SK-N-SH (cell line): ENCODE measurements at regions not wholly inside any gene's neighbourhood (a gene's known extent, or its start where the extent isn't known, plus 50 kb on each side); places are given as distances from the start of the nearest gene placed in this dataset.

Source experiments
- CTCF ChIA-PET: fragments of 300-600, 350-600 bp; formaldehyde crosslinking; extraction: SDS; loops from one replicate; lab custom pipeline; 2021; lab: Yijun Ruan, JAX
- POLR2A ChIA-PET: fragments of 350-600 bp; sonication (Branson Sonifier 250); formaldehyde crosslinking; extraction: SDS; loops from one replicate; lab custom pipeline; 2020; ENCODE audit warnings: antibody characterized with exemption, inconsistent platforms; lab: Yijun Ruan, JAX
- DNase-seq: peaks from one replicate; pipeline ENCODE4 v3.0.0; 2012
- H2AFZ ChIP-seq: fragments of 200-600 bp; sonication (generic); 2 replicates; pipeline ENCODE4 v1.8.1; 2016; ENCODE audit warnings: antibody characterized with exemption, mild to moderate bottlenecking, low read depth
- H3F3A ChIP-seq: fragments of 200-600 bp; sonication (generic); replicated peaks from 2 replicates; pipeline ENCODE3; 2016; ENCODE audit warnings: antibody characterized with exemption, mild to moderate bottlenecking; ENCODE audit not compliant: insufficient read depth
- H3K27ac ChIP-seq, 2 experiments: fragments of 200-500 bp in 1 of 2; fragments of 200-600 bp in 1 of 2; sonication (Bioruptor generic) in 1 of 2; sonication (generic), shearing (Covaris generic) in 1 of 2; 2 replicates each; pipeline versions ENCODE4 v1.5.1 to v1.6.1; 2014 to 2016; ENCODE audit warnings: low read depth in 2 of 2, inconsistent platforms in 1 of 2, low read length in 1 of 2, mild to moderate bottlenecking in 1 of 2, mixed read lengths in 1 of 2
- H3K27me3 ChIP-seq: fragments of 200-600 bp; sonication (generic), shearing (Covaris generic); 2 replicates; pipeline ENCODE4 v1.6.1; 2016; ENCODE audit warnings: mixed run types; ENCODE audit not compliant: insufficient read depth
- H3K36me3 ChIP-seq, 2 experiments: fragments of 200-500 bp in 1 of 2; fragments of 200-600 bp in 1 of 2; sonication (Bioruptor generic) in 1 of 2; sonication (generic) in 1 of 2; replicated peaks in 1 of 2; 2 replicates each; pipeline versions ENCODE3 to v1.5.1; 2014 to 2016; ENCODE audit warnings: low read length in 1 of 2, mild to moderate bottlenecking in 1 of 2; ENCODE audit not compliant: insufficient read depth in 2 of 2, control insufficient read depth in 1 of 2
- H3K4me1 ChIP-seq, 2 experiments: fragments of 200-500 bp in 1 of 2; fragments of 200-600 bp in 1 of 2; sonication (Bioruptor generic) in 1 of 2; sonication (generic), shearing (Covaris generic) in 1 of 2; 2 replicates each; pipeline versions ENCODE4 v1.5.1 to v1.6.1; 2014 to 2016; ENCODE audit warnings: low read depth in 1 of 2, low read length in 1 of 2, mixed run types in 1 of 2; ENCODE audit not compliant: insufficient read depth in 2 of 2, control insufficient read depth in 1 of 2
- H3K4me2 ChIP-seq: fragments of 200-600 bp; sonication (generic), shearing (Covaris generic); 2 replicates; pipeline ENCODE4 v1.6.1; 2017; ENCODE audit warnings: mixed run types
- H3K4me3 ChIP-seq, 2 experiments: fragments of 200-500 bp in 1 of 2; fragments of 200-600 bp in 1 of 2; sonication (Bioruptor generic) in 1 of 2; sonication (generic), shearing (Covaris generic) in 1 of 2; 2 replicates each; pipeline versions ENCODE4 v1.5.1 to v1.8.1; 2014 to 2016; ENCODE audit warnings: low read depth in 2 of 2, inconsistent platforms in 1 of 2, low read length in 1 of 2, mild to moderate bottlenecking in 1 of 2, mixed read lengths in 1 of 2, moderate library complexity in 1 of 2
- H3K79me2 ChIP-seq: fragments of 200-600 bp; sonication (generic); 2 replicates; pipeline ENCODE4 v1.8.1; 2017; ENCODE audit warnings: mild to moderate bottlenecking; ENCODE audit not compliant: insufficient read depth
- H3K9ac ChIP-seq: fragments of 200-600 bp; sonication (generic); 2 replicates; pipeline ENCODE4 v1.6.1; 2017; ENCODE audit warnings: mixed run types
- H3K9me2 ChIP-seq: fragments of 200-600 bp; sonication (generic); 2 replicates; pipeline ENCODE4 v1.6.1; 2017; ENCODE audit warnings: mixed run types
- H3K9me3 ChIP-seq: fragments of 200-600 bp; sonication (generic); 2 replicates; pipeline ENCODE4 v1.6.1; 2017; ENCODE audit warnings: mixed run types, mild to moderate bottlenecking, moderate library complexity
- H4K20me1 ChIP-seq: fragments of 200-600 bp; sonication (generic); 2 replicates; pipeline ENCODE4 v1.6.1; 2017; ENCODE audit warnings: mild to moderate bottlenecking, mixed run types; ENCODE audit not compliant: insufficient read depth
- ELF1 ChIP-seq: IDR thresholded peaks from 2 replicates; pipeline ENCODE4 v1.4.0; 2012
- EZH2phosphoT487 ChIP-seq: fragments of 200-600 bp; sonication (generic); IDR thresholded peaks from 2 replicates; pipeline ENCODE4 v1.6.1; 2017; ENCODE audit warnings: low read depth, mixed run types, mild to moderate bottlenecking, antibody characterized with exemption, moderate library complexity, borderline replicate concordance
- GATA2 ChIP-seq: sonication (generic); formaldehyde crosslinking; IDR thresholded peaks from 2 replicates; pipeline ENCODE4 v1.5.0; 2020; ENCODE audit warnings: mild to moderate bottlenecking, missing genetic modification reagents
- NFIC ChIP-seq: IDR thresholded peaks from 2 replicates; pipeline ENCODE4 v1.4.0; 2012; ENCODE audit warnings: borderline replicate concordance
- NRF1 ChIP-seq: IDR thresholded peaks from 2 replicates; pipeline ENCODE4 v1.6.1; 2012; ENCODE audit warnings: low read depth, mild to moderate bottlenecking, low read length
- POLR2AphosphoS5 ChIP-seq: IDR thresholded peaks from 2 replicates; pipeline ENCODE4 v1.6.1; 2012; ENCODE audit warnings: low read depth, low read length
- RCOR1 ChIP-seq: fragments of 150-350 bp; IDR thresholded peaks from 2 replicates; pipeline ENCODE4 v1.6.1; 2017; ENCODE audit warnings: antibody characterized with exemption, low read length
- RFX5 ChIP-seq: IDR thresholded peaks from 2 replicates; pipeline ENCODE4 v1.6.1; 2012; ENCODE audit warnings: mild to moderate bottlenecking, improper control_type of control experiment, low read length
- RXRA ChIP-seq: IDR thresholded peaks from 2 replicates; pipeline ENCODE4 v1.4.0; 2012; ENCODE audit warnings: low read depth, mild to moderate bottlenecking, borderline replicate concordance
- SIN3A ChIP-seq: IDR thresholded peaks from 2 replicates; pipeline ENCODE4 v1.6.1; 2012; ENCODE audit warnings: low read depth, mild to moderate bottlenecking, low read length, moderate library complexity, borderline replicate concordance
- SMC3 ChIP-seq: IDR thresholded peaks from 2 replicates; pipeline ENCODE4 v1.6.1; 2012; ENCODE audit warnings: low read depth, low read length, improper control_type of control experiment
- TAF1 ChIP-seq: IDR thresholded peaks from 2 replicates; pipeline ENCODE4 v1.6.1; 2012; ENCODE audit warnings: low read depth, mild to moderate bottlenecking, low read length, moderate library complexity, borderline replicate concordance
- TCF12 ChIP-seq: IDR thresholded peaks from 2 replicates; pipeline ENCODE4 v1.4.0; 2012
- WGBS: methylation state at CpG from one replicate; pipeline ENCODE4 v1.1.6; 2017; ENCODE audit warnings: low lambda C conversion rate; 5-methylcytosine and 5-hydroxymethylcytosine counted together
- TF ChIP-seq, protein P1 (sequence below): IDR thresholded peaks from 2 replicates; pipeline ENCODE4 v1.4.0; 2012; ENCODE audit warnings: low read depth, borderline replicate concordance
- TF ChIP-seq, protein P2 (sequence below): IDR thresholded peaks from 2 replicates; pipeline ENCODE4 v1.6.1; 2012; ENCODE audit warnings: mild to moderate bottlenecking, low read depth, low read length, moderate library complexity
- TF ChIP-seq, protein P3 (sequence below): fragments of 200-600 bp; sonication (generic); IDR thresholded peaks from 2 replicates; pipeline ENCODE4 v1.6.1; 2017; ENCODE audit warnings: antibody characterized with exemption, mild to moderate bottlenecking, moderate library complexity
- TF ChIP-seq, protein P4 (sequence below): IDR thresholded peaks from 2 replicates; pipeline ENCODE4 v1.4.0; 2012; ENCODE audit warnings: low read depth
- TF ChIP-seq, protein P5 (sequence below): fragments of 150-350 bp; IDR thresholded peaks from 2 replicates; pipeline ENCODE4 v1.6.1; 2016; ENCODE audit warnings: mild to moderate bottlenecking, low read depth, low read length
- TF ChIP-seq, protein P6 (sequence below): fragments of 150-350 bp; IDR thresholded peaks from 2 replicates; pipeline ENCODE4 v1.6.1; 2017; ENCODE audit warnings: antibody characterized with exemption, low read length, low read depth, borderline replicate concordance

DNA sequence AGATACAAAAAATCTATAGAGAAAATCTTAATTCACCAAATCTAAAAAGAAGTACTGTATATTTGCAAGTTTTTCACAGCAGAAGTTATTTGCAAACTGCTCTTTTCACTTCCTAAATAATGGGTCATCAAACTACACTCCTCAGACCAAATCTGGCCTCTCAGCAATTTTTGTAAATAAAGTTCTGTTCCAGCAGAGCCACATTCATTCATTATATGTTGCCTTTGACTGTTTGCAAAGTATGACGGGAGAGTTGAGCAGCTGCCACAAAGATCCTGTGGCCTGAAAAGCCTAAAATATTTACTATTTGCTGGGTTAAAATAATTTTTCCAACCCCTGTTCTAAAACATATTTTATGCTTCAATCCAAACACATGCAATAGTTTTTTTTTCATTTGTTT is 1222.3 kb upstream of the SEL1L start:
- Histone ChIP-seq H3K9me3 (no peaks in the 10 kb centered on the region), H3F3A (no peaks in the 10 kb centered on the region), H3K27me3 (no peaks in the 10 kb centered on the region), H3K9ac (no peak overlapping the region), H3K4me2 (no peak overlapping the region), H3K4me3 (no peak overlapping the region), H2AFZ (no peak overlapping the region), H3K4me1 (no peaks in the 10 kb centered on the region), H3K79me2 (no peaks in the 10 kb centered on the region), H4K20me1 (no peaks in the 10 kb centered on the region), H3K36me3 (no peaks in the 10 kb centered on the region), H3K9me2 (no peaks in the 10 kb centered on the region), H3K27ac (no peak overlapping the region)
- no peak for DNase-seq
- 93% methylated on average over 1 of the region's 1 CpG for WGBS
- TF ChIP-seq SIN3A (no peak), TAF1 (no peak), TCF12 (no peak), SMC3 (no peak), RXRA (no peak), GATA2 (CRISPR knock-in tag) (no peak), NFIC (no peak), ELF1 (no peak), RCOR1 (no peak)
- TF ChIP-seq, protein P1, sequence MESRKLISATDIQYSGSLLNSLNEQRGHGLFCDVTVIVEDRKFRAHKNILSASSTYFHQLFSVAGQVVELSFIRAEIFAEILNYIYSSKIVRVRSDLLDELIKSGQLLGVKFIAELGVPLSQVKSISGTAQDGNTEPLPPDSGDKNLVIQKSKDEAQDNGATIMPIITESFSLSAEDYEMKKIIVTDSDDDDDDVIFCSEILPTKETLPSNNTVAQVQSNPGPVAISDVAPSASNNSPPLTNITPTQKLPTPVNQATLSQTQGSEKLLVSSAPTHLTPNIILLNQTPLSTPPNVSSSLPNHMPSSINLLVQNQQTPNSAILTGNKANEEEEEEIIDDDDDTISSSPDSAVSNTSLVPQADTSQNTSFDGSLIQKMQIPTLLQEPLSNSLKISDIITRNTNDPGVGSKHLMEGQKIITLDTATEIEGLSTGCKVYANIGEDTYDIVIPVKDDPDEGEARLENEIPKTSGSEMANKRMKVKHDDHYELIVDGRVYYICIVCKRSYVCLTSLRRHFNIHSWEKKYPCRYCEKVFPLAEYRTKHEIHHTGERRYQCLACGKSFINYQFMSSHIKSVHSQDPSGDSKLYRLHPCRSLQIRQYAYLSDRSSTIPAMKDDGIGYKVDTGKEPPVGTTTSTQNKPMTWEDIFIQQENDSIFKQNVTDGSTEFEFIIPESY, result no peak
- TF ChIP-seq, protein P2, sequence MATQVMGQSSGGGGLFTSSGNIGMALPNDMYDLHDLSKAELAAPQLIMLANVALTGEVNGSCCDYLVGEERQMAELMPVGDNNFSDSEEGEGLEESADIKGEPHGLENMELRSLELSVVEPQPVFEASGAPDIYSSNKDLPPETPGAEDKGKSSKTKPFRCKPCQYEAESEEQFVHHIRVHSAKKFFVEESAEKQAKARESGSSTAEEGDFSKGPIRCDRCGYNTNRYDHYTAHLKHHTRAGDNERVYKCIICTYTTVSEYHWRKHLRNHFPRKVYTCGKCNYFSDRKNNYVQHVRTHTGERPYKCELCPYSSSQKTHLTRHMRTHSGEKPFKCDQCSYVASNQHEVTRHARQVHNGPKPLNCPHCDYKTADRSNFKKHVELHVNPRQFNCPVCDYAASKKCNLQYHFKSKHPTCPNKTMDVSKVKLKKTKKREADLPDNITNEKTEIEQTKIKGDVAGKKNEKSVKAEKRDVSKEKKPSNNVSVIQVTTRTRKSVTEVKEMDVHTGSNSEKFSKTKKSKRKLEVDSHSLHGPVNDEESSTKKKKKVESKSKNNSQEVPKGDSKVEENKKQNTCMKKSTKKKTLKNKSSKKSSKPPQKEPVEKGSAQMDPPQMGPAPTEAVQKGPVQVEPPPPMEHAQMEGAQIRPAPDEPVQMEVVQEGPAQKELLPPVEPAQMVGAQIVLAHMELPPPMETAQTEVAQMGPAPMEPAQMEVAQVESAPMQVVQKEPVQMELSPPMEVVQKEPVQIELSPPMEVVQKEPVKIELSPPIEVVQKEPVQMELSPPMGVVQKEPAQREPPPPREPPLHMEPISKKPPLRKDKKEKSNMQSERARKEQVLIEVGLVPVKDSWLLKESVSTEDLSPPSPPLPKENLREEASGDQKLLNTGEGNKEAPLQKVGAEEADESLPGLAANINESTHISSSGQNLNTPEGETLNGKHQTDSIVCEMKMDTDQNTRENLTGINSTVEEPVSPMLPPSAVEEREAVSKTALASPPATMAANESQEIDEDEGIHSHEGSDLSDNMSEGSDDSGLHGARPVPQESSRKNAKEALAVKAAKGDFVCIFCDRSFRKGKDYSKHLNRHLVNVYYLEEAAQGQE, result no peak
- ChIA-PET POLR2A (no interaction called here), CTCF (no interaction called here)

DNA sequence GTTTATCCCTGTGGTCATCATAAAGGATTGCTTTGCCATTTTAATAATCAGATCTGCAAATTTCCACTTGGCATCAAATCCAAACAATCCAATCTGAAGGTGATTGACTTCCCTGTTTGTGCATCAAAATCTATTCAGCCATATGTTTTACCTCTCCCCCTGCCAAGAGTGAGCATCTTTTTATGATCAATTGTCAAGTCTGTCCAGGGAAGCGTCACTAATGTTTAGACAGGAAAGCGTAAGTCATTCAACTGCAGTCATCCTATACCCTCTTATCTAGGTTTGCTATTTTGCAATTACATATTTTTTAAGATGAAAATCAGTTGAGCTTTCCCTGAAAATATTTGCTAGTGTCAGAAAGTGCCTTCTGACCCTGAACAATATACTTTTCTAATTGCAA is 1224.1 kb upstream of the SEL1L start:
- Histone ChIP-seq H3K4me2 (no peak overlapping the region), H3K4me1 (no peaks in the 10 kb centered on the region), H3K79me2 (no peaks in the 10 kb centered on the region), H2AFZ (no peak overlapping the region), H3K27ac (no peak overlapping the region), H3K27me3 (no peaks in the 10 kb centered on the region), H3K9me3 (no peaks in the 10 kb centered on the region), H3K9me2 (no peaks in the 10 kb centered on the region), H3K4me3 (no peak overlapping the region), H3K36me3 (no peaks in the 10 kb centered on the region), H3F3A (no peaks in the 10 kb centered on the region), H3K9ac (no peak overlapping the region), H4K20me1 (no peaks in the 10 kb centered on the region)
- CTCF ChIA-PET, result no interaction called here
- POLR2A ChIA-PET, result no interaction called here
- no peak for DNase-seq
- WGBS, result 0% methylated on average over 2 of the region's 2 CpGs
- TF ChIP-seq, protein P3, sequence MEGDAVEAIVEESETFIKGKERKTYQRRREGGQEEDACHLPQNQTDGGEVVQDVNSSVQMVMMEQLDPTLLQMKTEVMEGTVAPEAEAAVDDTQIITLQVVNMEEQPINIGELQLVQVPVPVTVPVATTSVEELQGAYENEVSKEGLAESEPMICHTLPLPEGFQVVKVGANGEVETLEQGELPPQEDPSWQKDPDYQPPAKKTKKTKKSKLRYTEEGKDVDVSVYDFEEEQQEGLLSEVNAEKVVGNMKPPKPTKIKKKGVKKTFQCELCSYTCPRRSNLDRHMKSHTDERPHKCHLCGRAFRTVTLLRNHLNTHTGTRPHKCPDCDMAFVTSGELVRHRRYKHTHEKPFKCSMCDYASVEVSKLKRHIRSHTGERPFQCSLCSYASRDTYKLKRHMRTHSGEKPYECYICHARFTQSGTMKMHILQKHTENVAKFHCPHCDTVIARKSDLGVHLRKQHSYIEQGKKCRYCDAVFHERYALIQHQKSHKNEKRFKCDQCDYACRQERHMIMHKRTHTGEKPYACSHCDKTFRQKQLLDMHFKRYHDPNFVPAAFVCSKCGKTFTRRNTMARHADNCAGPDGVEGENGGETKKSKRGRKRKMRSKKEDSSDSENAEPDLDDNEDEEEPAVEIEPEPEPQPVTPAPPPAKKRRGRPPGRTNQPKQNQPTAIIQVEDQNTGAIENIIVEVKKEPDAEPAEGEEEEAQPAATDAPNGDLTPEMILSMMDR, result no peak
- TF ChIP-seq, protein P4, sequence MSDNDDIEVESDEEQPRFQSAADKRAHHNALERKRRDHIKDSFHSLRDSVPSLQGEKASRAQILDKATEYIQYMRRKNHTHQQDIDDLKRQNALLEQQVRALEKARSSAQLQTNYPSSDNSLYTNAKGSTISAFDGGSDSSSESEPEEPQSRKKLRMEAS, result no peak
- no peak for TF ChIP-seq TAF1
- no peak for TF ChIP-seq SIN3A
- TF ChIP-seq, protein P5, sequence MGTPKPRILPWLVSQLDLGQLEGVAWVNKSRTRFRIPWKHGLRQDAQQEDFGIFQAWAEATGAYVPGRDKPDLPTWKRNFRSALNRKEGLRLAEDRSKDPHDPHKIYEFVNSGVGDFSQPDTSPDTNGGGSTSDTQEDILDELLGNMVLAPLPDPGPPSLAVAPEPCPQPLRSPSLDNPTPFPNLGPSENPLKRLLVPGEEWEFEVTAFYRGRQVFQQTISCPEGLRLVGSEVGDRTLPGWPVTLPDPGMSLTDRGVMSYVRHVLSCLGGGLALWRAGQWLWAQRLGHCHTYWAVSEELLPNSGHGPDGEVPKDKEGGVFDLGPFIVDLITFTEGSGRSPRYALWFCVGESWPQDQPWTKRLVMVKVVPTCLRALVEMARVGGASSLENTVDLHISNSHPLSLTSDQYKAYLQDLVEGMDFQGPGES, result no peak
- TF ChIP-seq RXRA, result no peak
- no peak for TF ChIP-seq ELF1
- TF ChIP-seq RFX5, result no peak
- TF ChIP-seq POLR2AphosphoS5, result no peak
- TF ChIP-seq, protein P6, sequence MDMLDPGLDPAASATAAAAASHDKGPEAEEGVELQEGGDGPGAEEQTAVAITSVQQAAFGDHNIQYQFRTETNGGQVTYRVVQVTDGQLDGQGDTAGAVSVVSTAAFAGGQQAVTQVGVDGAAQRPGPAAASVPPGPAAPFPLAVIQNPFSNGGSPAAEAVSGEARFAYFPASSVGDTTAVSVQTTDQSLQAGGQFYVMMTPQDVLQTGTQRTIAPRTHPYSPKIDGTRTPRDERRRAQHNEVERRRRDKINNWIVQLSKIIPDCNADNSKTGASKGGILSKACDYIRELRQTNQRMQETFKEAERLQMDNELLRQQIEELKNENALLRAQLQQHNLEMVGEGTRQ, result no peak
- TF ChIP-seq NRF1, result no peak
- no peak for TF ChIP-seq EZH2phosphoT487
